Left forelimb (tissue), 1 donor: ENCODE measurements at regions not wholly inside any gene's neighbourhood (a gene's known extent, or its start where the extent isn't known, plus 50 kb on each side); places are given as distances from the start of the nearest gene placed in this dataset.
"Not testable (repeated sequence)": the region's sequence is repeated elsewhere in the genome, so short reads cannot be mapped to it uniquely, and the experiment has no call there.

Source experiments
- DNase-seq: peaks from one replicate; pipeline ENCODE4 v3.0.0-alpha.2; 2018; ENCODE audit warnings: low spot score

- DNase-seq, result no peak
These were observed 361.4 kb upstream of the CFAP20DC start for GRCh38 chr3:59411186-59411585.

- no peak for DNase-seq
These were observed 358.3 kb upstream of the CFAP20DC start for GRCh38 chr3:59408047-59408624.

- no peak for DNase-seq
These were observed 357.6 kb upstream of the CFAP20DC start for GRCh38 chr3:59407425-59407824.

- DNase-seq, result no peak
These were observed 357.1 kb upstream of the CFAP20DC start for GRCh38 chr3:59406943-59407342.

- no peak for DNase-seq
These were observed 355.0 kb upstream of the CFAP20DC start for GRCh38 chr3:59404851-59405250.

GRCh38 chr3:59404064-59404463 is 354.2 kb upstream of the CFAP20DC start:
- no peak for DNase-seq

- no peak for DNase-seq
These were observed 352.1 kb upstream of the CFAP20DC start for GRCh38 chr3:59401924-59402323.

GRCh38 chr3:59392116-59392515 is 342.3 kb upstream of the CFAP20DC start:
- DNase-seq, result no peak

GRCh38 chr3:59391131-59391530 is 341.3 kb upstream of the CFAP20DC start:
- no peak for DNase-seq

GRCh38 chr3:59388555-59389270 is 338.9 kb upstream of the CFAP20DC start:
- no peak for DNase-seq

GRCh38 chr3:59386165-59386564 is 336.3 kb upstream of the CFAP20DC start:
- DNase-seq, result no peak

- no peak for DNase-seq
These were observed 335.7 kb upstream of the CFAP20DC start for GRCh38 chr3:59385547-59385946.

GRCh38 chr3:59381282-59381681 is 331.5 kb upstream of the CFAP20DC start:
- DNase-seq, result no peak

- DNase-seq, result no peak
These were observed 330.3 kb upstream of the CFAP20DC start for GRCh38 chr3:59380146-59380545.

GRCh38 chr3:59374818-59375211 is 325.0 kb upstream of the CFAP20DC start:
- DNase-seq, result no peak

GRCh38 chr3:59374091-59374817 is 324.4 kb upstream of the CFAP20DC start:
- no peak for DNase-seq

- no peak for DNase-seq
These were observed 322.5 kb upstream of the CFAP20DC start for GRCh38 chr3:59372346-59372745.

- no peak for DNase-seq
These were observed 319.3 kb upstream of the CFAP20DC start for GRCh38 chr3:59368900-59369675.

- DNase-seq, result no peak
These were observed 317.3 kb upstream of the CFAP20DC start for GRCh38 chr3:59367150-59367549.

- DNase-seq, result no peak
These were observed 316.4 kb upstream of the CFAP20DC start for GRCh38 chr3:59366218-59366617.

GRCh38 chr3:59364496-59364895 is 314.7 kb upstream of the CFAP20DC start:
- DNase-seq, result no peak

- DNase-seq, result not testable (repeated sequence)
These were observed 310.5 kb upstream of the CFAP20DC start for GRCh38 chr3:59360312-59360711.
